ENCODE measurements at regions not wholly inside any gene's neighbourhood (a gene's known extent, or its start where the extent isn't known, plus 50 kb on each side); places are given as distances from the start of the nearest gene placed in this dataset.

DNA sequence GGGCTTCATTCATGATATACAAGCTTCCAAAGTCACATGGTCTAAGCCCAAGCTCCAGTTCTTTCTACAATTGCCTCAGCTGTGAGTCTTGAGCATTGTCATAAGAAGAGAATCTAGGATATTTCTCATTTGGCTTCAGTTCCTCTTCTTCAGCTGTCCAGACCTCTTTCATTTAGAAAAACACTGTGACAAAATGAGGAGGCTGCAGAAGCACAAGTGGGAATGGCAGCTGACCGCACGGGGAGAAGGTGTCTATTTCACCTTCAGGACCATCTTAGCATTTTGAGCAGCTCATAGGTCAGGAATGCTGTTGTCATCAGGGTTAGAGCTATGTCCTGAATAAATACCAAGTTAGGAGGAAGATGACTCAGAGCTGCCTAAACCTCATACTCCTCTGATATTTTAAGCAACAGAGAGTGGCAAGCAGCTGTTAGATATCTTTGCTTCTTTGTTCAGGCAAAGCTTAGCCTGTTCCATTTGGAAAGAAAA, 390.1 kb upstream of the CITED2 start (continued):
- no peak for TF ChIP-seq RB1 (IDR thresholded peaks at IDR 0.05; ENCODE audit: low read depth)
- TF ChIP-seq, protein P1, sequence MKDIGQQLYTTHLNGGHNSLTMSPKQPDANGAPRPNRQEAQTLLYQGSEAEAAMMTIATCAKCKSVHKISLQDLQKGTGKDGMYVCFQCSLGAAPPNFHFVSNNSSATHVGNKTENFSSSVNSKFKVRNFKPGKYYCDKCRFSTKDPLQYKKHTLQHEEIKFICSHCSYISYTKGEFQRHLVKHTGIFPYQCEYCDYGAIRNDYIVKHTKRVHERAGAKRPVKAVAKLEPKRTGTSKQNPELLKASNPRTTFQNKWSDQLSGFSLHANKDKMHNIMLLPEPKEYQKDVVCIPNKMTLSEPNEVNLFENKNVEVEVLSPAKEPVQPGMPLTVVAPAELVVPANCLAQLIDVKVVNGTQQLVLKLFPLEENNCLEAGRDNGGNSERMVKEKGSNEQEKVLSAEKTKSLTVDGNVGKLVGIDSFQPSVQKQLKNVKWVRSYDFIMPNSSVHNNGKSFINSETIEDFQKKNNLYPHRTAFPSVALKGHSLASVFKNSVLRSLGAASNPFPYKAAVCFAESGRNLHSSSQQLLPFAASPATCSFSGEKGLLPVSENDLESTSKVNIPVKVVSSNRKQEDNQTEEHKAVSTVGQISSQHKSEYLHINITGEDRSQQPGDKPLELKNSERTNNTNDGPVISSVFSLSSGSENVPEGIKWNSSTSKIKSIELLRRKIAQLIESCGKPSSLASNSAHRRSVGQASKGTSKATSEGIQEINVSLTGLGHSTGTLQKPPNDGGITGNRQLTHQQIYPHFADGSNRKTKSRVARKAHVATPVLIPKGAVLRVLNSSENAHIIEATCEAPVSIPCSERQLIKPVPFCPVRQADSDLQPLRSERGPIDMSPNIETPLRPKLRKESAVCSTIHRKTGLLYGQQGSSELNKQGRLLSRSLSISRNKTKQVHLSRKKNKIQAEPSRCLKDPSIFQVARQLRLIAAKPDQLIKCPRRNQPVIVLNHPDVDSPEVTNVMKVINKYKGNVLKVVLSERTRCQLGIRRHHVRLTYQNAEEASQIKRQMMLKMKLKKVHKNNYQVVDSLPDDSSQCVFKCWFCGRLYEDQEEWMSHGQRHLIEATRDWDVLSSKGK (CRISPR knock-in tag; IDR thresholded peaks at IDR 0.05): no peak
- TF ChIP-seq BRD4 (IDR thresholded peaks at IDR 0.05): no peak
- no peak for TF ChIP-seq PURB (CRISPR knock-in tag; IDR thresholded peaks at IDR 0.05; ENCODE audit: low read depth)
- no peak for TF ChIP-seq TSC22D4 (tag; IDR thresholded peaks at IDR 0.05)
- 0 out of 2 replicates have a peak, but pooled peaks have one; percentile 6 for TF ChIP-seq TCFL5 (CRISPR knock-in tag; conservative IDR thresholded peaks at IDR 0.05)
- TF ChIP-seq ZNF75A (CRISPR knock-in tag; IDR thresholded peaks at IDR 0.05): no peak
- TF ChIP-seq PHF8 (IDR thresholded peaks at IDR 0.05; ENCODE audit: borderline replicate concordance, low read length): no peak
- no peak for TF ChIP-seq KLF16 (IDR thresholded peaks at IDR 0.05)
- TF ChIP-seq ZNF175 (CRISPR knock-in tag; IDR thresholded peaks at IDR 0.05; ENCODE audit: low read depth): no peak
- TF ChIP-seq TCF3 (CRISPR knock-in tag; IDR thresholded peaks at IDR 0.05): peak; percentile 42; the same call in 1 of the 2 replicates
- no peak for TF ChIP-seq ZNF239 (CRISPR knock-in tag; IDR thresholded peaks at IDR 0.05)
- no peak for TF ChIP-seq ILF3 (IDR thresholded peaks at IDR 0.05; ENCODE audit: borderline replicate concordance)
- no peak for TF ChIP-seq TEAD2 (tag; IDR thresholded peaks at IDR 0.05)
- TF ChIP-seq ZNF311 (CRISPR knock-in tag; IDR thresholded peaks at IDR 0.05): no peak
- no peak for TF ChIP-seq TAF15 (IDR thresholded peaks at IDR 0.05; ENCODE audit: low read depth, low read length)
- TF ChIP-seq ETV5 (CRISPR knock-in tag; IDR thresholded peaks at IDR 0.05; ENCODE audit: low read depth): no peak
- no peak for TF ChIP-seq ZNF143 (CRISPR knock-in tag; IDR thresholded peaks at IDR 0.05)
- TF ChIP-seq CREBBP (IDR thresholded peaks at IDR 0.05; ENCODE audit: low read depth, low read length): no peak
- no peak for TF ChIP-seq PML (IDR thresholded peaks at IDR 0.05; ENCODE audit: low read length)
- TF ChIP-seq RFX5 (IDR thresholded peaks at IDR 0.05; ENCODE audit: low read depth, low read length): no peak
- no peak for TF ChIP-seq TBL1XR1 (IDR thresholded peaks at IDR 0.05; ENCODE audit: low read length in 2 of 2)
- peak; percentile 72 for TF ChIP-seq SOX6 (IDR thresholded peaks at IDR 0.05)
- no peak for TF ChIP-seq KAT8 (IDR thresholded peaks at IDR 0.05; ENCODE audit: low read depth)
- no peak for TF ChIP-seq ESRRA (IDR thresholded peaks at IDR 0.05; ENCODE audit: borderline replicate concordance, low read depth)
- TF ChIP-seq HNRNPH1 (optimal IDR thresholded peaks at IDR 0.05; ENCODE audit: low read depth, low read length): no peak
- TF ChIP-seq SNIP1 (IDR thresholded peaks at IDR 0.05; ENCODE audit: low read depth): no peak
- peak; percentile 47 to 61; a peak in 1 of 4 replicates for TF ChIP-seq FOXA3 (CRISPR knock-in tag; conservative IDR thresholded peaks at IDR 0.05 in 1 of 2, IDR thresholded peaks at IDR 0.05 in 1 of 2)
- no peak for TF ChIP-seq ZNF165 (CRISPR knock-in tag; IDR thresholded peaks at IDR 0.05; ENCODE audit: borderline replicate concordance)
- no peak for TF ChIP-seq SMAD1 (IDR thresholded peaks at IDR 0.05; ENCODE audit: low read depth, low read length, partially characterized antibody)

Data from K562 (cell line).